ENCODE measurements at regions not wholly inside any gene's neighbourhood (a gene's known extent, or its start where the extent isn't known, plus 50 kb on each side); places are given as distances from the start of the nearest gene placed in this dataset.

- FAIRE-seq (no peak), DNase-seq (ENCODE audit: extremely low read depth in 1 of 4, low spot score in 3 of 4) (no peak), ATAC-seq (no peak)
- BruUV-seq (replicated peaks): no TSS peak
- Histone ChIP-seq H3K9me1 (ENCODE audit: control insufficient read depth, insufficient read depth, low read length) (no peaks in the 10 kb centered on the region), H3K4me1 (replicated peaks in 1 of 2; ENCODE audit: control insufficient read depth in 2 of 2, insufficient read depth in 2 of 2, low read length in 2 of 2) (no peaks in the 10 kb centered on the region), H3K36me3 (ENCODE audit: control insufficient read depth, insufficient read depth, low read length) (no peaks in the 10 kb centered on the region), H3K4me2 (ENCODE audit: insufficient read depth, low read length) (no peak overlapping the region), H3K79me2 (ENCODE audit: control insufficient read depth, insufficient read depth, low read length) (no peaks in the 10 kb centered on the region), H3K4me3 (no peak overlapping the region), H3K9ac (ENCODE audit: insufficient read depth in 1 of 2, low read depth in 2 of 2, low read length in 2 of 2) (no peak overlapping the region), H2AFZ (ENCODE audit: low read depth, low read length) (no peak overlapping the region), H3K27ac (ENCODE audit: extremely low read depth, low read depth, low read length) (no peak overlapping the region), H4K20me1 (replicated peaks; ENCODE audit: control insufficient read depth, insufficient read depth, low read length) (no peaks in the 10 kb centered on the region), H3K9me3 (replicated peaks; ENCODE audit: control insufficient read depth, insufficient read depth, low read depth, low read length) (no peaks in the 10 kb centered on the region; the same call in none of the 2 replicates), H3K27me3 (ENCODE audit: control insufficient read depth in 2 of 2, insufficient read depth in 2 of 2, low read length in 2 of 2) (no peaks in the 10 kb centered on the region)
- intact Hi-C loops (cut with micrococcal nuclease) (no loop called here), in situ Hi-C loops (cut with MboI) (no loop called here)
- ChIA-PET POLR2A (no interaction called here), CTCF (ENCODE audit: low intra/inter-chr PET ratio) (no interaction called here)
- TF ChIP-seq NBN (IDR thresholded peaks at IDR 0.05; ENCODE audit: low read depth): no peak
- TF ChIP-seq U2AF1 (optimal IDR thresholded peaks at IDR 0.05; ENCODE audit: low read depth, low read length): no peak
- no peak for TF ChIP-seq ZNF239 (CRISPR knock-in tag; IDR thresholded peaks at IDR 0.05)
- no peak for TF ChIP-seq ZNF143 (CRISPR knock-in tag; IDR thresholded peaks at IDR 0.05)
- no peak for TF ChIP-seq ZNF347 (CRISPR knock-in tag; IDR thresholded peaks at IDR 0.05; ENCODE audit: low read depth)
- TF ChIP-seq FOXO4 (CRISPR knock-in tag; IDR thresholded peaks at IDR 0.05): no peak
- TF ChIP-seq ETV5 (CRISPR knock-in tag; IDR thresholded peaks at IDR 0.05; ENCODE audit: low read depth): no peak
- TF ChIP-seq KLF6 (CRISPR knock-in tag; IDR thresholded peaks at IDR 0.05; ENCODE audit: borderline replicate concordance): no peak
- no peak for TF ChIP-seq TRIM24 (IDR thresholded peaks at IDR 0.05)
- TF ChIP-seq HMG20A (CRISPR knock-in tag; conservative IDR thresholded peaks at IDR 0.05): no peak
- no peak for TF ChIP-seq FOSL1 (tag; conservative IDR thresholded peaks at IDR 0.05)
- no peak for TF ChIP-seq CEBPG (CRISPR knock-in tag; IDR thresholded peaks at IDR 0.05)
- TF ChIP-seq CEBPG (tag; conservative IDR thresholded peaks at IDR 0.05 in 1 of 2, IDR thresholded peaks at IDR 0.05 in 1 of 2): no peak
- no peak for TF ChIP-seq ZNF778 (CRISPR knock-in tag; IDR thresholded peaks at IDR 0.05)
- TF ChIP-seq CREBBP (IDR thresholded peaks at IDR 0.05; ENCODE audit: low read depth, low read length): no peak
- TF ChIP-seq KDM4B (IDR thresholded peaks at IDR 0.05; ENCODE audit: borderline replicate concordance in 2 of 2, low read depth in 1 of 2): no peak
Measured at GRCh38 chr7:124192885-124193284, 160.0 kb upstream of the TMEM229A start.

Data from K562 (cell line).